ENCODE measurements at regions not wholly inside any gene's neighbourhood (a gene's known extent, or its start where the extent isn't known, plus 50 kb on each side); places are given as distances from the start of the nearest gene placed in this dataset.

DNA sequence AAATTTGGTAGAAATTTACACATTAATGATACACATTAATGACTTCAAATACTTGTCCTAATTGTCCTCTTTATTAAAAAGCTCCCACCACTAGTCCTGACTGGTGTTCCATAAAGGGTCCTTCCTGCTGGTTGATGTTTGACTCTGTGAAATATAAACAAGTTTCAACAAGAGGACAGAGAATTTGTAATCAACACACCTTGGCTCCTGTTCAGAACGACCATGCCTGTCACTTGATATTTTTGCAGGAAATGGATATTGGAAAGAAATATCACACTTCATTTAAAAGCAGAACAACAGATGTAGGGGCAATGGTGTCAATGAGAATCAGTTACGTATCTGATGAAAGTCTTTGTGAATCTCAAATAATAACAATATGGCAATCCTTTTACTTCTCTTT lies 211.7 kb downstream of the ENC1 start:
- TF ChIP-seq ZNF274 (IDR thresholded peaks at IDR 0.05; ENCODE audit: insufficient read depth, insufficient read length) (no peak), TBL1XR1 (IDR thresholded peaks at IDR 0.05; ENCODE audit: low read depth, low read length) (no peak), NFYB (IDR thresholded peaks at IDR 0.05; ENCODE audit: insufficient read depth, low read depth, low read length) (no peak), HDGF (IDR thresholded peaks at IDR 0.05) (no peak), RBBP5 (conservative IDR thresholded peaks at IDR 0.05) (no peak), MEF2A (IDR thresholded peaks at IDR 0.05; ENCODE audit: insufficient read depth, low read depth, low read length) (no peak), IKZF1 (conservative IDR thresholded peaks at IDR 0.05) (no peak), MYB (IDR thresholded peaks at IDR 0.05; ENCODE audit: borderline replicate concordance, low read depth, low read length) (no peak)
- TF ChIP-seq, protein P1, sequence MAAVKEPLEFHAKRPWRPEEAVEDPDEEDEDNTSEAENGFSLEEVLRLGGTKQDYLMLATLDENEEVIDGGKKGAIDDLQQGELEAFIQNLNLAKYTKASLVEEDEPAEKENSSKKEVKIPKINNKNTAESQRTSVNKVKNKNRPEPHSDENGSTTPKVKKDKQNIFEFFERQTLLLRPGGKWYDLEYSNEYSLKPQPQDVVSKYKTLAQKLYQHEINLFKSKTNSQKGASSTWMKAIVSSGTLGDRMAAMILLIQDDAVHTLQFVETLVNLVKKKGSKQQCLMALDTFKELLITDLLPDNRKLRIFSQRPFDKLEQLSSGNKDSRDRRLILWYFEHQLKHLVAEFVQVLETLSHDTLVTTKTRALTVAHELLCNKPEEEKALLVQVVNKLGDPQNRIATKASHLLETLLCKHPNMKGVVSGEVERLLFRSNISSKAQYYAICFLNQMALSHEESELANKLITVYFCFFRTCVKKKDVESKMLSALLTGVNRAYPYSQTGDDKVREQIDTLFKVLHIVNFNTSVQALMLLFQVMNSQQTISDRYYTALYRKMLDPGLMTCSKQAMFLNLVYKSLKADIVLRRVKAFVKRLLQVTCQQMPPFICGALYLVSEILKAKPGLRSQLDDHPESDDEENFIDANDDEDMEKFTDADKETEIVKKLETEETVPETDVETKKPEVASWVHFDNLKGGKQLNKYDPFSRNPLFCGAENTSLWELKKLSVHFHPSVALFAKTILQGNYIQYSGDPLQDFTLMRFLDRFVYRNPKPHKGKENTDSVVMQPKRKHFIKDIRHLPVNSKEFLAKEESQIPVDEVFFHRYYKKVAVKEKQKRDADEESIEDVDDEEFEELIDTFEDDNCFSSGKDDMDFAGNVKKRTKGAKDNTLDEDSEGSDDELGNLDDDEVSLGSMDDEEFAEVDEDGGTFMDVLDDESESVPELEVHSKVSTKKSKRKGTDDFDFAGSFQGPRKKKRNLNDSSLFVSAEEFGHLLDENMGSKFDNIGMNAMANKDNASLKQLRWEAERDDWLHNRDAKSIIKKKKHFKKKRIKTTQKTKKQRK (IDR thresholded peaks at IDR 0.05; ENCODE audit: low read depth, low read length) = no peak
- TF ChIP-seq, protein P2, sequence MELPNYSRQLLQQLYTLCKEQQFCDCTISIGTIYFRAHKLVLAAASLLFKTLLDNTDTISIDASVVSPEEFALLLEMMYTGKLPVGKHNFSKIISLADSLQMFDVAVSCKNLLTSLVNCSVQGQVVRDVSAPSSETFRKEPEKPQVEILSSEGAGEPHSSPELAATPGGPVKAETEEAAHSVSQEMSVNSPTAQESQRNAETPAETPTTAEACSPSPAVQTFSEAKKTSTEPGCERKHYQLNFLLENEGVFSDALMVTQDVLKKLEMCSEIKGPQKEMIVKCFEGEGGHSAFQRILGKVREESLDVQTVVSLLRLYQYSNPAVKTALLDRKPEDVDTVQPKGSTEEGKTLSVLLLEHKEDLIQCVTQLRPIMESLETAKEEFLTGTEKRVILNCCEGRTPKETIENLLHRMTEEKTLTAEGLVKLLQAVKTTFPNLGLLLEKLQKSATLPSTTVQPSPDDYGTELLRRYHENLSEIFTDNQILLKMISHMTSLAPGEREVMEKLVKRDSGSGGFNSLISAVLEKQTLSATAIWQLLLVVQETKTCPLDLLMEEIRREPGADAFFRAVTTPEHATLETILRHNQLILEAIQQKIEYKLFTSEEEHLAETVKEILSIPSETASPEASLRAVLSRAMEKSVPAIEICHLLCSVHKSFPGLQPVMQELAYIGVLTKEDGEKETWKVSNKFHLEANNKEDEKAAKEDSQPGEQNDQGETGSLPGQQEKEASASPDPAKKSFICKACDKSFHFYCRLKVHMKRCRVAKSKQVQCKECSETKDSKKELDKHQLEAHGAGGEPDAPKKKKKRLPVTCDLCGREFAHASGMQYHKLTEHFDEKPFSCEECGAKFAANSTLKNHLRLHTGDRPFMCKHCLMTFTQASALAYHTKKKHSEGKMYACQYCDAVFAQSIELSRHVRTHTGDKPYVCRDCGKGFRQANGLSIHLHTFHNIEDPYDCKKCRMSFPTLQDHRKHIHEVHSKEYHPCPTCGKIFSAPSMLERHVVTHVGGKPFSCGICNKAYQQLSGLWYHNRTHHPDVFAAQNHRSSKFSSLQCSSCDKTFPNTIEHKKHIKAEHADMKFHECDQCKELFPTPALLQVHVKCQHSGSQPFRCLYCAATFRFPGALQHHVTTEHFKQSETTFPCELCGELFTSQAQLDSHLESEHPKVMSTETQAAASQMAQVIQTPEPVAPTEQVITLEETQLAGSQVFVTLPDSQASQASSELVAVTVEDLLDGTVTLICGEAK (IDR thresholded peaks at IDR 0.05; ENCODE audit: borderline replicate concordance) = no peak
- RAD21 ChIA-PET (ENCODE audit: unreplicated experiment) = no interaction called here

More for the DNA sequence above, 211.7 kb downstream of the ENC1 start:
- in situ Hi-C loops (cut with MboI) (no loop called here), intact Hi-C loops (cut with micrococcal nuclease; ENCODE audit: unreplicated experiment) (no loop called here)
- Histone ChIP-seq H4K20me1 (ENCODE audit: control insufficient read depth, insufficient read depth) (no peaks in the 10 kb centered on the region), H3K36me3 (ENCODE audit: control insufficient read depth in 2 of 2, insufficient read depth in 2 of 2, low read length in 1 of 2) (no peaks in the 10 kb centered on the region), H3K27ac (ENCODE audit: control insufficient read depth, insufficient read depth) (no peak overlapping the region), H3K79me2 (ENCODE audit: control insufficient read depth, insufficient read depth, low read length) (no peaks in the 10 kb centered on the region), H3K9ac (ENCODE audit: control insufficient read depth, insufficient read depth, low read length) (no peak overlapping the region), H3K4me3 (no peak overlapping the region), H3K27me3 (replicated peaks in 1 of 2; ENCODE audit: control insufficient read depth in 2 of 2, insufficient read depth in 2 of 2, low read length in 1 of 2) (no peaks in the 10 kb centered on the region), H3K4me1 (ENCODE audit: control insufficient read depth, insufficient read depth, low read length) (peaks cover 6% of the 10 kb centered on the region), H3K9me3 (replicated peaks; ENCODE audit: control insufficient read depth, insufficient read depth, low read length) (no peaks in the 10 kb centered on the region; the same call in 2 of the 3 replicates), H2AFZ (ENCODE audit: control insufficient read depth, low read depth, low read length) (no peak overlapping the region), H3K4me2 (ENCODE audit: control insufficient read depth, insufficient read depth) (no peak overlapping the region)
- no peak for ATAC-seq
- WGBS (ENCODE audit: insufficient coverage, insufficient replicate concordance, low lambda C conversion rate, missing lambda C conversion rate) = 2% methylated on average over 2 of the region's 2 CpGs
- no TSS peak for BruUV-seq (replicated peaks)
- POLR2A ChIA-PET = interaction anchor here (0.5 kb wide), 1 partner anchor 48 kb away, joined by 7 read pairs; no protein-coding TSS in a partner anchor
- CTCF ChIA-PET = no interaction called here
- DNase-seq (ENCODE audit: low read depth, low spot score) = no peak
- FAIRE-seq = no peak
- SMC1A ChIA-PET (ENCODE audit: uncharacterized antibody, unreplicated experiment) = no interaction called here
